ENCODE measurements at regions not wholly inside any gene's neighbourhood (a gene's known extent, or its start where the extent isn't known, plus 50 kb on each side); places are given as distances from the start of the nearest gene placed in this dataset.

- Histone ChIP-seq H3K79me2 (ENCODE audit: insufficient read depth, low read length) (peaks cover 83% of the 10 kb centered on the region), H3K27me3 (ENCODE audit: insufficient read depth, low read length) (no peaks in the 10 kb centered on the region), H3K4me1 (ENCODE audit: insufficient read depth, low read length) (peaks cover 35% of the 10 kb centered on the region), H2AFZ (ENCODE audit: low read length) (no peak overlapping the region), H3K36me3 (ENCODE audit: insufficient read depth, low read length) (peaks cover 39% of the 10 kb centered on the region), H3K27ac (ENCODE audit: low read depth, low read length) (no peak overlapping the region), H3K4me3 (ENCODE audit: insufficient read depth, low read length) (no peak overlapping the region), H3K4me2 (ENCODE audit: insufficient read depth, low read length) (no peak overlapping the region), H3K9me3 (ENCODE audit: low read depth, low read length) (no peaks in the 10 kb centered on the region), H4K20me1 (ENCODE audit: insufficient read depth, low read length) (peaks cover 2% of the 10 kb centered on the region)
- no peak for DNase-seq (ENCODE audit: insufficient read length, low spot score, missing footprints)
- TF ChIP-seq, protein P1, sequence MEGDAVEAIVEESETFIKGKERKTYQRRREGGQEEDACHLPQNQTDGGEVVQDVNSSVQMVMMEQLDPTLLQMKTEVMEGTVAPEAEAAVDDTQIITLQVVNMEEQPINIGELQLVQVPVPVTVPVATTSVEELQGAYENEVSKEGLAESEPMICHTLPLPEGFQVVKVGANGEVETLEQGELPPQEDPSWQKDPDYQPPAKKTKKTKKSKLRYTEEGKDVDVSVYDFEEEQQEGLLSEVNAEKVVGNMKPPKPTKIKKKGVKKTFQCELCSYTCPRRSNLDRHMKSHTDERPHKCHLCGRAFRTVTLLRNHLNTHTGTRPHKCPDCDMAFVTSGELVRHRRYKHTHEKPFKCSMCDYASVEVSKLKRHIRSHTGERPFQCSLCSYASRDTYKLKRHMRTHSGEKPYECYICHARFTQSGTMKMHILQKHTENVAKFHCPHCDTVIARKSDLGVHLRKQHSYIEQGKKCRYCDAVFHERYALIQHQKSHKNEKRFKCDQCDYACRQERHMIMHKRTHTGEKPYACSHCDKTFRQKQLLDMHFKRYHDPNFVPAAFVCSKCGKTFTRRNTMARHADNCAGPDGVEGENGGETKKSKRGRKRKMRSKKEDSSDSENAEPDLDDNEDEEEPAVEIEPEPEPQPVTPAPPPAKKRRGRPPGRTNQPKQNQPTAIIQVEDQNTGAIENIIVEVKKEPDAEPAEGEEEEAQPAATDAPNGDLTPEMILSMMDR (IDR thresholded peaks at IDR 0.05; ENCODE audit: extremely low read depth, low read depth, low read length) = no peak
Measured at GRCh38 chr9:710951-711745, 130.3 kb upstream of the DMRT1 start.

- H3K79me2 ChIP-seq (ENCODE audit: insufficient read depth, low read length) = peaks cover 86% of the 10 kb centered on the region
- no peaks in the 10 kb centered on the region for H3K9me3 ChIP-seq (ENCODE audit: low read depth, low read length)
- peaks cover 36% of the 10 kb centered on the region for H3K4me1 ChIP-seq (ENCODE audit: insufficient read depth, low read length)
- H3K4me3 ChIP-seq (ENCODE audit: insufficient read depth, low read length) = no peak overlapping the region
- peak overlapping the region; percentile 42 for H3K4me2 ChIP-seq (ENCODE audit: insufficient read depth, low read length)
- no peak for DNase-seq (ENCODE audit: insufficient read length, low spot score, missing footprints)
- H3K27ac ChIP-seq (ENCODE audit: low read depth, low read length) = peak overlapping the region; percentile 28
- H4K20me1 ChIP-seq (ENCODE audit: insufficient read depth, low read length) = peaks cover 2% of the 10 kb centered on the region
- no peaks in the 10 kb centered on the region for H3K27me3 ChIP-seq (ENCODE audit: insufficient read depth, low read length)
- peaks cover 39% of the 10 kb centered on the region for H3K36me3 ChIP-seq (ENCODE audit: insufficient read depth, low read length)
- TF ChIP-seq, protein P1 (IDR thresholded peaks at IDR 0.05; ENCODE audit: extremely low read depth, low read depth, low read length) = no peak
- peak overlapping the region; percentile 18 for H2AFZ ChIP-seq (ENCODE audit: low read length)
Measured at GRCh38 chr9:711761-712553, 129.5 kb upstream of the DMRT1 start.

GRCh38 chr9:712643-713042 is 128.9 kb upstream of the DMRT1 start:
- Histone ChIP-seq H3K79me2 (ENCODE audit: insufficient read depth, low read length) (peaks cover 87% of the 10 kb centered on the region), H4K20me1 (ENCODE audit: insufficient read depth, low read length) (peaks cover 2% of the 10 kb centered on the region), H3K9me3 (ENCODE audit: low read depth, low read length) (no peaks in the 10 kb centered on the region), H3K27ac (ENCODE audit: low read depth, low read length) (no peak overlapping the region), H3K4me1 (ENCODE audit: insufficient read depth, low read length) (peaks cover 43% of the 10 kb centered on the region), H3K4me2 (ENCODE audit: insufficient read depth, low read length) (peak overlapping the region; percentile 42), H3K36me3 (ENCODE audit: insufficient read depth, low read length) (peaks cover 39% of the 10 kb centered on the region), H2AFZ (ENCODE audit: low read length) (no peak overlapping the region), H3K4me3 (ENCODE audit: insufficient read depth, low read length) (no peak overlapping the region), H3K27me3 (ENCODE audit: insufficient read depth, low read length) (no peaks in the 10 kb centered on the region)
- TF ChIP-seq, protein P1 (IDR thresholded peaks at IDR 0.05; ENCODE audit: extremely low read depth, low read depth, low read length) = no peak
- no peak for DNase-seq (ENCODE audit: insufficient read length, low spot score, missing footprints)

GRCh38 chr9:713091-713490 is 128.4 kb upstream of the DMRT1 start:
- peaks cover 2% of the 10 kb centered on the region for H4K20me1 ChIP-seq (ENCODE audit: insufficient read depth, low read length)
- TF ChIP-seq, protein P1 (IDR thresholded peaks at IDR 0.05; ENCODE audit: extremely low read depth, low read depth, low read length) = no peak
- H3K36me3 ChIP-seq (ENCODE audit: insufficient read depth, low read length) = peaks cover 39% of the 10 kb centered on the region
- H3K9me3 ChIP-seq (ENCODE audit: low read depth, low read length) = no peaks in the 10 kb centered on the region
- H2AFZ ChIP-seq (ENCODE audit: low read length) = no peak overlapping the region
- H3K4me1 ChIP-seq (ENCODE audit: insufficient read depth, low read length) = peaks cover 42% of the 10 kb centered on the region
- H3K4me2 ChIP-seq (ENCODE audit: insufficient read depth, low read length) = peak overlapping the region; percentile 21
- no peaks in the 10 kb centered on the region for H3K27me3 ChIP-seq (ENCODE audit: insufficient read depth, low read length)
- H3K27ac ChIP-seq (ENCODE audit: low read depth, low read length) = no peak overlapping the region
- DNase-seq (ENCODE audit: insufficient read length, low spot score, missing footprints) = no peak
- no peak overlapping the region for H3K4me3 ChIP-seq (ENCODE audit: insufficient read depth, low read length)
- peaks cover 90% of the 10 kb centered on the region for H3K79me2 ChIP-seq (ENCODE audit: insufficient read depth, low read length)
